Brain microvascular endothelial cell (primary cell): ENCODE measurements at regions not wholly inside any gene's neighbourhood (a gene's known extent, or its start where the extent isn't known, plus 50 kb on each side); places are given as distances from the start of the nearest gene placed in this dataset.
"Not testable (repeated sequence)": the region's sequence is repeated elsewhere in the genome, so short reads cannot be mapped to it uniquely, and the experiment has no call there.

Experiments used
- DNase-seq: peaks from one replicate; pipeline ENCODE4 v3.0.0-alpha.2; 2020
- H3K27ac ChIP-seq: fragments of 250-450 bp; sonication (Bioruptor Pico); 2 replicates; pipeline ENCODE4 v1.5.1; 2020; ENCODE audit warnings: mild to moderate bottlenecking, moderate library complexity
- H3K27me3 ChIP-seq: fragments of 250-450 bp; sonication (Bioruptor Pico); replicated peaks from 2 replicates; pipeline ENCODE4 v1.5.1; 2020; ENCODE audit warnings: mild to moderate bottlenecking
- H3K36me3 ChIP-seq: fragments of 250-450 bp; sonication (Bioruptor Pico); replicated peaks from 2 replicates; pipeline ENCODE4 v1.5.1; 2020; ENCODE audit warnings: mild to moderate bottlenecking
- H3K4me3 ChIP-seq: 2 replicates; pipeline ENCODE4 v1.5.1; 2011; ENCODE audit warnings: low read depth, mild to moderate bottlenecking, control low read depth, low read length, moderate library complexity
- in situ Hi-C: cut with HindIII; loops from 2 replicates; pipeline ENCODE4 v1.10.0; 2017; ENCODE audit warnings: low sequenced_read_pairs, low pct_ligation_motif_present
- TF ChIP-seq, protein P1 (sequence below): IDR thresholded peaks from 2 replicates; pipeline ENCODE4 v1.5.1; 2011; ENCODE audit warnings: low read depth, mild to moderate bottlenecking, moderate library complexity, low read length, control low read depth, inconsistent platforms; ENCODE audit errors: missing control alignments

DNA sequence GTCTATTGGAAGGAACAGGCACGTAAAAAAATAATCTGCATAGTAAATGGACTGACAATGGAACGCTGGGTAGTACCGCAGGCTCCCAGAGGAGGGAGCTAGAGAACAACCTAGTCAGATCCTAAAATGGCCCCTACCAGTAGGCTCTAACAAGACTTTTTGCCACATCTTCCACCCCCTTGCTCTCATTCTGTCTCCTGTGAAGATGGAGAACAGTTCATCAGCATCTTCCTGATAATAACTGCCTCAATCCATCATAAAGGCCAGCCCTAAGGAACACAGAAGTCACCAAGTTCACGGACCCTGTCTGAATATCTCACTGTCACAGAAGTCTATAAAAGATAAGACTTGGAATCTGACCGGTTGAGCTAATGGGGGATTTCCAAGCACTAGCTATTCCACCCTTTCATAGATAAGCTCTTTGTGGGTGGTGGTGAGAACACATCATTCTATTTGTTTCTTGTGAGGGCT lies 133.4 kb downstream of the SLC1A3 start:
- in situ Hi-C loops: no loop called here
- H3K4me3 ChIP-seq: no peak overlapping the region
- TF ChIP-seq, protein P1, sequence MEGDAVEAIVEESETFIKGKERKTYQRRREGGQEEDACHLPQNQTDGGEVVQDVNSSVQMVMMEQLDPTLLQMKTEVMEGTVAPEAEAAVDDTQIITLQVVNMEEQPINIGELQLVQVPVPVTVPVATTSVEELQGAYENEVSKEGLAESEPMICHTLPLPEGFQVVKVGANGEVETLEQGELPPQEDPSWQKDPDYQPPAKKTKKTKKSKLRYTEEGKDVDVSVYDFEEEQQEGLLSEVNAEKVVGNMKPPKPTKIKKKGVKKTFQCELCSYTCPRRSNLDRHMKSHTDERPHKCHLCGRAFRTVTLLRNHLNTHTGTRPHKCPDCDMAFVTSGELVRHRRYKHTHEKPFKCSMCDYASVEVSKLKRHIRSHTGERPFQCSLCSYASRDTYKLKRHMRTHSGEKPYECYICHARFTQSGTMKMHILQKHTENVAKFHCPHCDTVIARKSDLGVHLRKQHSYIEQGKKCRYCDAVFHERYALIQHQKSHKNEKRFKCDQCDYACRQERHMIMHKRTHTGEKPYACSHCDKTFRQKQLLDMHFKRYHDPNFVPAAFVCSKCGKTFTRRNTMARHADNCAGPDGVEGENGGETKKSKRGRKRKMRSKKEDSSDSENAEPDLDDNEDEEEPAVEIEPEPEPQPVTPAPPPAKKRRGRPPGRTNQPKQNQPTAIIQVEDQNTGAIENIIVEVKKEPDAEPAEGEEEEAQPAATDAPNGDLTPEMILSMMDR: peak; percentile 92
- no peak overlapping the region for H3K27ac ChIP-seq
- H3K36me3 ChIP-seq: no peaks in the 10 kb centered on the region
- DNase-seq: peak; percentile 75
- no peaks in the 10 kb centered on the region for H3K27me3 ChIP-seq

DNA sequence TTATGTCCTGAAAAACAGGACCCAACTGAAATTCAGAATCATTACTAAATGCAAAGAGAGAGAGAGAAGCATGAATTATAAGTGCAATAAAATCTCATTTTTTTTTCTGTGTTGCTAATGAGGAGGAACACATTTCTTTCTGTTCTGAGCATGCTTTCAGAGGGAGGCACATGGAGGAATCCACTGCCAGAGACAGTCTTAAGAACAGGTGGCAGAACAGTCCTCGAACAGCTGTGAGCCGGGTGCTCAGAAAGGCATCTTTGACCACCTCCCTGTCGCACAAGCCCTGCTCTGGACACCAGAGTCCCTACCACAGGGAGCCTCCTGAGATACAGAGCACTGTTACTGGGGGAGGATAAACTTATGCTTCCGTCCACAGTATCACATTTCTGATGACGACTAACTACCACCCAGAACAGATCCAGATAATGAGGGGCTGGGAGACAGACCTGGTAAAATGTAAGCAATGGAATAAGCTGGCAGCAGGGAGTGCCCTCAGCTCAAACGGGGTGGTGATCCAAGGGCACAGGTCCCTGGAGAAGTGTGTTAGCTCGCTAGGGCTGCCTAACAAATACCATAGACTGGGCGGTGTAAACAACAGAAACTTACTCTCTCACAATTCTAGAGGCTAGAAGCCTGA lies 134.0 kb downstream of the SLC1A3 start:
- no peak for DNase-seq
- in situ Hi-C loops: no loop called here
- Histone ChIP-seq H3K4me3 (no peak overlapping the region), H3K27me3 (peaks cover 4% of the 10 kb centered on the region), H3K27ac (no peak overlapping the region), H3K36me3 (no peaks in the 10 kb centered on the region)
- TF ChIP-seq, protein P1: no peak

DNA sequence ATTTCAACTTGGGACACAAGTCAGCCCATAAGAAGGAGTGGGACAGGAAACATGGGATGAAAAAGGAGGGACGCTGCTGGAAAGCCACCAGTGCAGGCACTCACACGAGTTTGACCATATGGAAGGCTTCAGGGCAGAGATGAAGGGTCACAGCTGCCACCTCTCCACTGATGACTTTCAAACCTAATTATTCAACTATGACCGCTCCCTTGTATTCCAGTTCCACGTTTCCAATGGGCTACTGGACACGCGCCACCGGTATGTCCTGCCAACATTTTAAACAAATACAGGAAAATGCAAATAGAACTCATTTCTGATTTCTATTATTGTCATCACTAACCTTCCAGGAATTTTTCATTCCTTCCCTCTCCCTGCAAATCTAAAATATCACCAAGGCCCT lies 134.7 kb downstream of the SLC1A3 start:
- in situ Hi-C loops: no loop called here
- no peak for DNase-seq
- TF ChIP-seq, protein P1: no peak
- H3K4me3 ChIP-seq: no peak overlapping the region
- H3K36me3 ChIP-seq: no peaks in the 10 kb centered on the region
- no peak overlapping the region for H3K27ac ChIP-seq
- peaks cover 5% of the 10 kb centered on the region for H3K27me3 ChIP-seq

DNA sequence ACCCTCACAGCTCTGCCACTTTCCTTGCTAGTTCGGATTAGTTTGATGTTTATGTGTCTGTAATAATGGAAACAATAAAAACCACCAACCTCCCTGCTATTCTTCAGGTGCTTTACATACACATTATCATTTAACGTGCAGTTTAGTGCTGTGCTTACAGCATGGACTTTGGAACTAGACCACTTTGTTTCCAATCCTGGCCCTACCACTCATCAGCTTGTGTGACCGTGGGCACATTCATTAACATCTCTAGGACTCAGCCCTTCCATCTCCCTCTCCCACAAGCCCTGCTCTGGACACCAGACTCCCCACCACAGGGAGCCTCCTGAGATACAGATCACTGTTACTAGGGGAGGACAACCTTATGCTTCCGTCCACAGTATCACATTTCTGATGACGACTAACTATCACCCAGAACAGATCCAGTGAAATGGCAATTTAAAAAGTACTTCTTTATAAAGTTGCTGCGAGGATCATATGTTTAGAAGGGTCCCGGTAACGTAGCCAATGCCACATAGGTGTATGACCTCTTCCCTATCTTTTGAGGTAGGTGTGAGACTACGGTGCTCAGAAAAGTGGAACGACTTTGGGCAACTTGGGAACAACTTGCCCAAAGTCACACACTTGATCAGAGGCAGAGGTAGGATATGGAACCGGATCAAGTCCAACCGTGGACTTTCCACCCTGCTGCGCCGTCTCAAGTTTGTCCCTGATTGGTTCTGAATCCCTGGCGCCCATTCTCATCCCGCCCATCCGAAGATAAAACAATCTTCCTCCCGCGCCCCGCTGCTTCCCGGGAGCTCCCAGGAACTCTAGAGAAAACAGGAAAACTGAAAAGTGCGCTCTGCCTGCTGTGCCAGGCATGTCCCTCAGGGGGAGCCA lies 132.4 kb upstream of the NIPBL start:
- DNase-seq: peak; percentile 28
- peak overlapping the region; percentile 56 for H3K4me3 ChIP-seq
- no peak overlapping the region for H3K27ac ChIP-seq
- peaks cover 9% of the 10 kb centered on the region for H3K27me3 ChIP-seq
- H3K36me3 ChIP-seq: no peaks in the 10 kb centered on the region
- TF ChIP-seq, protein P1: peak; percentile 79
- in situ Hi-C loops: no loop called here

DNA sequence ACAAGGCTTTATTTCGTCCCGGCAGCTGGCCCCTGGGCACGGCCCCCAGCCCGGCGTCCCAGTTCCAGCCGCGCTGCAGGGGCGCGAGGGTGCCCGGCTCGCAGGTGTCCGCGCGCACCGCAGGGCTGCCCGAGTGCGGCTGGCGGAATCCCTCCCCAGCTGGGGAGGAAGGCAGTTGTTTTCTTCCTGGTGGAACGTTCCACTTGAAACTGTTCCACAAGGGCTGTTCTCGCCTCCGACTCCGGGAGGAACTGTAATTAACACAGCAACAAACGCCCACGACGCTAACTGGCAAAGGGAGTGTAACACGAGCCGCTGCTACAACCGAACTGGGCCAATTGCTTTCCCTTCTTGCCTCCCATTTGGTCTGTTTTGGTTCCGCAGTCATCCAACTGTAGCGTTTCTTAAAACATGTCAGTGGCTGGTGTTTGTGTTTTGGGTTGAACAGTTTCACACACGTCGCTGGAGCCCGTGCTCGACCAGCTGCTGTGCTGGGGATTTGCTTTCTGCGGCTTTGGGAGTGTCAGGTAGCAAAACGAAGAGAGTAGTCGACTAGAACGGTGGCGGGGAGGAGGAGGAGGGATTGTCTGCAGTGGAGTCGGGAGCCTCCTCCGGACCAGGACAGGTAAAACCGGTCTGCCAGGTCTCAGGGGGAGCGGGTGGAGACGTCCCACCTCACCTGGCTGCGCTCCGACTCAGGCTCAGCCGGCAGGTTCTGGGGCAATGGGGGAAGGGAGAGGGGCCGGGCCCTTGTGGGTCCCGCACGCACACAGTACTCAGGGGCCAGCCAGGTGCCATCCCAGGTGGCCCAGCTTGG lies 131.6 kb upstream of the NIPBL start:
- Histone ChIP-seq H3K27me3 (peaks cover 9% of the 10 kb centered on the region), H3K27ac (no peak overlapping the region), H3K36me3 (no peaks in the 10 kb centered on the region), H3K4me3 (peak overlapping the region; percentile 56)
- TF ChIP-seq, protein P1: no peak
- peak; percentile 7 for DNase-seq
- in situ Hi-C loops: no loop called here

DNA sequence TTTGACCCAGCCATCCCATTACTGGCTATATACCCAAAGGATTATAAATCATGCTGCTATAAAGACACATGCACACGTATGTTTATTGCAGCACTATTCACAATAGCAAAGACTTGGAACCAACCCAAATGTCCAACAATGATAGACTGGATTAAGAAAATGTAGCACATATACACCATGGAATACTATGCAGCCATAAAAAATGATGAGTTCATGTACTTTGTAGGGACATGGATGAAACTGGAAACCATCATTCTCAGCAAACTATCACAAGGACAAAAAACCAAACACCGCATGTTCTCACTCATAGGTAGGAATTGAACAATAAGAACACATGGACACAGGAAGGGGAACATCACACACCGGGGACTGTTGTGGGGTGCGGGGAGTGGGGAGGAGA lies 128.8 kb upstream of the NIPBL start:
- H3K36me3 ChIP-seq, H3K27ac ChIP-seq, DNase-seq, H3K4me3 ChIP-seq, H3K27me3 ChIP-seq, in situ Hi-C loops: not testable (repeated sequence)
